ENCODE measurements at regions not wholly inside any gene's neighbourhood (a gene's known extent, or its start where the extent isn't known, plus 50 kb on each side); places are given as distances from the start of the nearest gene placed in this dataset.
"Not testable (repeated sequence)": the region's sequence is repeated elsewhere in the genome, so short reads cannot be mapped to it uniquely, and the experiment has no call there.

GRCh38 chr2:60357996-60358395 is 195.5 kb downstream of the BCL11A start:
- no peak for DNase-seq (ENCODE audit: low read depth in 1 of 2, low spot score in 1 of 2)

GRCh38 chr2:60356346-60356745 is 197.1 kb downstream of the BCL11A start:
- no peak for DNase-seq (ENCODE audit: low read depth in 1 of 2, low spot score in 1 of 2)

GRCh38 chr2:60355849-60356261 is 197.6 kb downstream of the BCL11A start:
- DNase-seq (ENCODE audit: low read depth in 1 of 2, low spot score in 1 of 2) = no peak

GRCh38 chr2:60354713-60355112 is 198.7 kb downstream of the BCL11A start:
- no peak for DNase-seq (ENCODE audit: low read depth in 1 of 2, low spot score in 1 of 2)

- no peak for DNase-seq (ENCODE audit: low read depth in 1 of 2, low spot score in 1 of 2)
These were observed 199.6 kb downstream of the BCL11A start for GRCh38 chr2:60353863-60354262.

GRCh38 chr2:60353406-60353800 is 200.1 kb downstream of the BCL11A start:
- DNase-seq (ENCODE audit: low read depth in 1 of 2, low spot score in 1 of 2) = no peak

- no peak for DNase-seq (ENCODE audit: low read depth in 1 of 2, low spot score in 1 of 2)
These were observed 200.7 kb downstream of the BCL11A start for GRCh38 chr2:60352491-60353405.

- no peak for DNase-seq (ENCODE audit: low read depth in 1 of 2, low spot score in 1 of 2)
These were observed 201.7 kb downstream of the BCL11A start for GRCh38 chr2:60351802-60352201.

- no peak for DNase-seq (ENCODE audit: low read depth in 1 of 2, low spot score in 1 of 2)
These were observed 202.1 kb downstream of the BCL11A start for GRCh38 chr2:60351321-60351720.

GRCh38 chr2:60350791-60351190 is 202.7 kb downstream of the BCL11A start:
- DNase-seq (ENCODE audit: low read depth in 1 of 2, low spot score in 1 of 2) = no peak

GRCh38 chr2:60347781-60348180 is 205.7 kb downstream of the BCL11A start:
- DNase-seq (ENCODE audit: low read depth in 1 of 2, low spot score in 1 of 2) = no peak

- DNase-seq (ENCODE audit: low read depth in 1 of 2, low spot score in 1 of 2) = not testable (repeated sequence)
These were observed 211.0 kb downstream of the BCL11A start for GRCh38 chr2:60342491-60342890.

- no peak for DNase-seq (ENCODE audit: low read depth in 1 of 2, low spot score in 1 of 2)
These were observed 212.3 kb downstream of the BCL11A start for GRCh38 chr2:60341151-60341550.

- DNase-seq (ENCODE audit: low read depth in 1 of 2, low spot score in 1 of 2) = no peak
These were observed 214.2 kb downstream of the BCL11A start for GRCh38 chr2:60339286-60339685.

- DNase-seq (ENCODE audit: low read depth in 1 of 2, low spot score in 1 of 2) = no peak
These were observed 216.3 kb downstream of the BCL11A start for GRCh38 chr2:60337142-60337497.

GRCh38 chr2:60336442-60337141 is 216.9 kb downstream of the BCL11A start:
- DNase-seq (ENCODE audit: low read depth in 1 of 2, low spot score in 1 of 2) = no peak

- no peak for DNase-seq (ENCODE audit: low read depth in 1 of 2, low spot score in 1 of 2)
These were observed 217.8 kb downstream of the BCL11A start for GRCh38 chr2:60335533-60336237.

GRCh38 chr2:60334610-60335009 is 218.8 kb downstream of the BCL11A start:
- no peak for DNase-seq (ENCODE audit: low read depth in 1 of 2, low spot score in 1 of 2)

- DNase-seq (ENCODE audit: low read depth in 1 of 2, low spot score in 1 of 2) = no peak
These were observed 220.2 kb downstream of the BCL11A start for GRCh38 chr2:60333264-60333663.

GRCh38 chr2:60331115-60331809 is 222.2 kb downstream of the BCL11A start:
- no peak for DNase-seq (ENCODE audit: low read depth in 1 of 2, low spot score in 1 of 2)

GRCh38 chr2:60329225-60329624 is 224.2 kb downstream of the BCL11A start:
- no peak for DNase-seq (ENCODE audit: low read depth in 1 of 2, low spot score in 1 of 2)

All from stimulated activated CD4-positive, alpha-beta T cell treated with anti-CD3 and anti-CD28 coated beads, Interleukin-15, amount 100 ng/mL, for 1 hour (primary cell).